B cell (primary cell): ENCODE measurements at regions not wholly inside any gene's neighbourhood (a gene's known extent, or its start where the extent isn't known, plus 50 kb on each side); places are given as distances from the start of the nearest gene placed in this dataset.

Experiments
- ATAC-seq: fragments of 200-7000 bp; cut with Tn5 transposase; one replicate; pipeline ENCODE4 v1.10.0; 2021; ENCODE audit warnings: low read depth, mild to moderate bottlenecking, moderate number of reproducible peaks, moderate library complexity
- CTCF ChIA-PET: fragments of 350-600 bp; sonication (Branson Sonifier 250); formaldehyde crosslinking; loops from one replicate; lab custom pipeline; 2021; ENCODE audit warnings: antibody characterized with exemption, inconsistent platforms; lab: Charles Lee
- POLR2A ChIA-PET: fragments of 350-600 bp; sonication (Branson Sonifier 250); formaldehyde crosslinking; loops from one replicate; lab custom pipeline; 2021; ENCODE audit warnings: antibody characterized with exemption; lab: Charles Lee
- DNase-seq: peaks from one replicate; pipeline ENCODE4 v3.0.0; 2013
- H2AFZ ChIP-seq: 2 replicates; pipeline ENCODE4 v1.6.1; 2012; ENCODE audit warnings: mild to moderate bottlenecking, low read depth, low read length; ENCODE audit not compliant: insufficient read depth, poor library complexity, severe bottlenecking
- H3K27ac ChIP-seq, 2 donors: 1 replicate in 1 of 2; 2 replicates in 1 of 2; pipeline ENCODE4 v1.5.1; 2012 to 2013; ENCODE audit warnings: low read length in 2 of 2, mild to moderate bottlenecking in 2 of 2, moderate library complexity in 1 of 2
- H3K27me3 ChIP-seq, 4 experiments: fragments of 200-600 bp in 1 of 4; sonication (generic) in 1 of 4; replicated peaks in 1 of 4; 1 replicate in 2 of 4; 2 replicates in 2 of 4; pipeline versions ENCODE4 v1.6.1 to v1.7.0; 2013 to 2016; ENCODE audit warnings: low read length in 3 of 4, mild to moderate bottlenecking in 2 of 4, mixed read lengths in 1 of 4, moderate library complexity in 1 of 4; ENCODE audit not compliant: insufficient read depth in 4 of 4, control insufficient read depth in 3 of 4; ENCODE audit errors: control extremely low read depth in 1 of 4
- H3K36me3 ChIP-seq, 2 experiments: replicated peaks in 1 of 2; 1 replicate in 1 of 2; 2 replicates in 1 of 2; pipeline versions ENCODE4 v1.6.1 to v1.7.1; 2013; ENCODE audit warnings: low read length in 1 of 2; ENCODE audit not compliant: insufficient read depth in 2 of 2, control insufficient read depth in 1 of 2; ENCODE audit errors: control extremely low read depth in 1 of 2, extremely low read depth in 1 of 2
- H3K4me1 ChIP-seq, 2 donors: fragments of 200-600 bp in 1 of 2; sonication (generic) in 1 of 2; 1 replicate in 1 of 2; 2 replicates in 1 of 2; pipeline versions ENCODE4 v1.5.1 to v1.6.1; 2013 to 2017; ENCODE audit warnings: low read length in 2 of 2; ENCODE audit not compliant: control insufficient read depth in 2 of 2, insufficient read depth in 2 of 2
- H3K4me2 ChIP-seq: replicated peaks from 2 replicates; pipeline ENCODE3; 2012; ENCODE audit warnings: mild to moderate bottlenecking, low read depth, low read length; ENCODE audit not compliant: poor library complexity, severe bottlenecking
- H3K4me3 ChIP-seq, 5 experiments: fragments of 200-600 bp in 1 of 5; sonication (generic) in 1 of 5; 1 replicate in 3 of 5; 2 replicates in 2 of 5; pipeline versions ENCODE4 v1.5.1 to v1.7.0; 2011 to 2016; ENCODE audit warnings: low read length in 4 of 5, mild to moderate bottlenecking in 4 of 5, low read depth in 2 of 5, control low read depth in 1 of 5, moderate library complexity in 1 of 5; ENCODE audit not compliant: insufficient read depth in 1 of 5; ENCODE audit errors: control extremely low read depth in 1 of 5, extremely low read depth in 1 of 5
- H3K79me2 ChIP-seq: fragments of 200-600 bp; sonication (generic); one replicate; pipeline ENCODE4 v1.6.0; 2016; ENCODE audit warnings: low read length; ENCODE audit not compliant: control insufficient read depth, insufficient read depth
- H3K9ac ChIP-seq: fragments of 200-600 bp; sonication (generic); 2 replicates; pipeline ENCODE4 v1.6.1; 2017; ENCODE audit warnings: mild to moderate bottlenecking, low read length, moderate library complexity
- H3K9me3 ChIP-seq, 3 donors: one replicate each; pipeline versions ENCODE4 v1.6.1 to v1.7.1; 2013; ENCODE audit warnings: low read length in 2 of 3; ENCODE audit not compliant: control insufficient read depth in 2 of 3, insufficient read depth in 1 of 3; ENCODE audit errors: control extremely low read depth in 1 of 3
- H4K20me1 ChIP-seq: 2 replicates; pipeline ENCODE4 v1.6.0; 2012; ENCODE audit warnings: mild to moderate bottlenecking, low read length; ENCODE audit not compliant: insufficient read depth, control insufficient read depth, poor library complexity, severe bottlenecking
- H3K27ac Mint-ChIP-seq: one replicate; pipeline ENCODE4 v1.8.0; 2021; ENCODE audit warnings: mixed read lengths
- H3K27me3 Mint-ChIP-seq: one replicate; pipeline ENCODE4 v1.8.0; 2021; ENCODE audit warnings: mixed read lengths
- H3K4me1 Mint-ChIP-seq: one replicate; pipeline ENCODE4 v1.8.0; 2021; ENCODE audit warnings: mixed read lengths
- H3K4me3 Mint-ChIP-seq: one replicate; pipeline ENCODE4 v1.8.0; 2021; ENCODE audit warnings: mixed read lengths
- H3K9me3 Mint-ChIP-seq: one replicate; pipeline ENCODE4 v1.8.0; 2022; ENCODE audit warnings: mixed read lengths; ENCODE audit not compliant: insufficient read depth
- EZH2 ChIP-seq: IDR thresholded peaks from 2 replicates; pipeline ENCODE4 v1.6.1; 2012; ENCODE audit warnings: borderline replicate concordance, low read depth, mild to moderate bottlenecking, moderate library complexity, low read length; ENCODE audit not compliant: insufficient read depth, poor library complexity, severe bottlenecking
- WGBS: methylation state at CpG from one replicate; pipeline ENCODE4 v1.1.5; 2013; ENCODE audit warnings: missing lambda C conversion rate; ENCODE audit not compliant: insufficient coverage; 5-methylcytosine and 5-hydroxymethylcytosine counted together
- intact Hi-C: fragments of 100-400 bp; cut with micrococcal nuclease; formaldehyde crosslinking; loops from one replicate; pipeline ENCODE4 v1.10.0; 2022
- TF ChIP-seq, protein P1 (sequence below): fragments of 200-600 bp; IDR thresholded peaks from one replicate; pipeline ENCODE4 v1.8.0; 2022; ENCODE audit warnings: antibody characterized with exemption, mild to moderate bottlenecking

DNA sequence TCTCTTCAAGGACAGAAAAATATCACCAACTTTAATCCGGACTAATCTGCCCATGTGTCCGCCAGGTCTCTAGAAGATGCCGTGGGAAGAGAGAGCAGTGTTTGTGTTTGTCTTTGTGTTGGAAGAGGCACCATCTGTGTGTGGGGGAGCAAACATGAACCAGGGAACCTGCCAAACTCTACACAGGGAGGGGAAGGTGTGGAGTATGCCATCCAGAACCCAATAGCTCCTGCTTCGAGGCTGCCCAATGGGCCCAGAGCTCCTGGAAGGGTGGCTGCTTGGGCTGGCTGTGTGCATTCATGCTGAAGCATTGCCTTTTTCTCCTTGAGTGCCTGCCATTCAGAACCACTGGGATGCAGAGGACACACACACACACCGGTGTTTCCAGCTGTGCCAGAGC lies 536.2 kb downstream of the MID1IP1 start:
- Histone ChIP-seq H2AFZ (no peak overlapping the region), H3K9me3 (no peaks in the 10 kb centered on the region), H3K4me2 (peak overlapping the region; percentile 39), H3K4me3 (no peak overlapping the region), H3K36me3 (no peaks in the 10 kb centered on the region), H3K4me1 (peaks cover 27% of the 10 kb centered on the region in 2 donors), H4K20me1 (no peaks in the 10 kb centered on the region), H3K27ac (peak overlapping the region; percentile 55 to 62), H3K79me2 (no peaks in the 10 kb centered on the region), H3K27me3 (no peaks in the 10 kb centered on the region), H3K9ac (no peak overlapping the region)
- Mint-ChIP-seq H3K4me1 (peaks cover 22% of the 10 kb centered on the region), H3K27me3 (peaks cover 9% of the 10 kb centered on the region), H3K4me3 (no peak overlapping the region), H3K27ac (peak overlapping the region; percentile 56), H3K9me3 (no peaks in the 10 kb centered on the region)
- TF ChIP-seq, protein P1, sequence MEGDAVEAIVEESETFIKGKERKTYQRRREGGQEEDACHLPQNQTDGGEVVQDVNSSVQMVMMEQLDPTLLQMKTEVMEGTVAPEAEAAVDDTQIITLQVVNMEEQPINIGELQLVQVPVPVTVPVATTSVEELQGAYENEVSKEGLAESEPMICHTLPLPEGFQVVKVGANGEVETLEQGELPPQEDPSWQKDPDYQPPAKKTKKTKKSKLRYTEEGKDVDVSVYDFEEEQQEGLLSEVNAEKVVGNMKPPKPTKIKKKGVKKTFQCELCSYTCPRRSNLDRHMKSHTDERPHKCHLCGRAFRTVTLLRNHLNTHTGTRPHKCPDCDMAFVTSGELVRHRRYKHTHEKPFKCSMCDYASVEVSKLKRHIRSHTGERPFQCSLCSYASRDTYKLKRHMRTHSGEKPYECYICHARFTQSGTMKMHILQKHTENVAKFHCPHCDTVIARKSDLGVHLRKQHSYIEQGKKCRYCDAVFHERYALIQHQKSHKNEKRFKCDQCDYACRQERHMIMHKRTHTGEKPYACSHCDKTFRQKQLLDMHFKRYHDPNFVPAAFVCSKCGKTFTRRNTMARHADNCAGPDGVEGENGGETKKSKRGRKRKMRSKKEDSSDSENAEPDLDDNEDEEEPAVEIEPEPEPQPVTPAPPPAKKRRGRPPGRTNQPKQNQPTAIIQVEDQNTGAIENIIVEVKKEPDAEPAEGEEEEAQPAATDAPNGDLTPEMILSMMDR, result no peak
- no peak for TF ChIP-seq EZH2
- ChIA-PET POLR2A (no interaction called here), CTCF (no interaction called here)
- WGBS, result no CpG with 5 or more reads among the region's 5 CpGs
- intact Hi-C loops, result no loop called here
- DNase-seq (no peak), ATAC-seq (no peak)

DNA sequence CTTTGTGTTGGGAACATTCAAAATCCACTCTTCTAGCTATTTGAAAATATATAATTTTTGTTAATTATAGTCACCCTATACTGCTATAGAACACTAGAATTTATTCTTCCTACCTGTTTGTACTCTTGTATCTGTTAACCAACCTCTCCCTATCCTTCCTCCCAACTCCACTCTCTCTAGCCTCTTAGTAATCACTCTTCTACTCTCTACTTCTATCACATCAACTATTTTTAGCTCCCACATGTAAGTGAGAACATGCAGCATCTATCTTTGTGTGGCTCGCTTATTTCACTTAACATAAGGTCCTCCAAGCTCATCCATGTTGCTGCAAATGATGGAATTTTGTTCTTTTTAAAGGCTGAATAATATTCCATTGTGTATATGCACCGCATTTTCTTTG lies 537.3 kb downstream of the MID1IP1 start:
- POLR2A ChIA-PET, result no interaction called here

More for the DNA sequence above, 537.3 kb downstream of the MID1IP1 start:
- Mint-ChIP-seq H3K27ac (no peak overlapping the region), H3K4me1 (peaks cover 22% of the 10 kb centered on the region), H3K9me3 (no peaks in the 10 kb centered on the region), H3K4me3 (no peak overlapping the region), H3K27me3 (peaks cover 9% of the 10 kb centered on the region)
- no peak overlapping the region for H3K4me2 ChIP-seq
- H3K9me3 ChIP-seq, result no peaks in the 10 kb centered on the region
- no peaks in the 10 kb centered on the region for H3K79me2 ChIP-seq
- peaks cover 27% of the 10 kb centered on the region in 2 donors for H3K4me1 ChIP-seq
- H3K27ac ChIP-seq, result no peak overlapping the region
- intact Hi-C loops, result no loop called here
- no peaks in the 10 kb centered on the region for H4K20me1 ChIP-seq
- ATAC-seq, result no peak
- DNase-seq, result no peak
- no peaks in the 10 kb centered on the region for H3K36me3 ChIP-seq
- TF ChIP-seq, protein P1, result no peak
- no peak for TF ChIP-seq EZH2
- CTCF ChIA-PET, result no interaction called here
- no peaks in the 10 kb centered on the region for H3K27me3 ChIP-seq
- no peak overlapping the region for H3K4me3 ChIP-seq
- H3K9ac ChIP-seq, result no peak overlapping the region
- H2AFZ ChIP-seq, result no peak overlapping the region
- WGBS, result no CpG with 5 or more reads among the region's 2 CpGs
